ENCODE measurements at regions not wholly inside any gene's neighbourhood (a gene's known extent, or its start where the extent isn't known, plus 50 kb on each side); places are given as distances from the start of the nearest gene placed in this dataset.

DNA sequence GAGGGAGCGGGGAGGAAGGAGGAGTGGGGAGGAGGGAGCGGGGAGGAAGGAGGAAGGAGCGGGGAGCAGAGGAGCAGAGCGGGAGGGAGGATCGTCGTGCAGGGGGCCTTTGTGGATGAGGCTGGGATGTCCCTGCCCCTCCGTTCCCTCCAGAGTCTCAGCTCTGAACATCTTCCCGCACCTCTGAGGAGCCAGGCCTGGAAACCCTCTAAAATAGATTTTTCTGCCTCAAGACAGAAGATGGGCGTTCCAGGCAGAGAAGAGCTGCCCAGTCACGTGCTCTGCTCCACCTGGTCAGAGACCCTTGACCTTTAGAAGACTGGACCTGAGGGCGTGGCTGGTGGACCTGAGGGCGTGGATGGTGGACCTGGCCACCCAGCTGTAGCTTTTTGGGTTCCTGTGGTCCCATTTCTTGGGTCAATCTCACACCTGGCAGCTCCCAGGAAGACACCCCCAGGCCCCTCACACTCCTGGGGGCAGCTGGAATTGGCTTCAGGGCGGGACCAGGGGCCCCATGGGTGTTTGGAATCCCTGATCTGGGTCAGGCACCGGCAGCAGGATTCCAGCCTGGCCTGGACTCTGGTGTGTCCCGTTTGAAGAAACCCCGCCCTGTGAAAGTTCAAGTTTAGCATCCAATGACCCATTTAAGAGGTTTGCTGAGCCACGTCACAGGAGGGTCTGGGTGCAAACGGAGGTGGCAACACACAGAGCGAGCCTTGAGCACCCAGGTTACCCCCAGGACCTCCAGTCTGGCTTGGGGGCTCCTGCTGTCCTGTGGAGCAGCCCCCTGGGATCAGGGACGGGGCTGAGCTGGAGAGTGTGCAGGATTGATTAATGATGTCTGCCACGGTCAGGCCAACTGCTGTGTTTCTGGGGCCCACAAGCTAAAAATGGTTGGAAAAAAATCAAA, 96.9 kb upstream of the BHLHE23 start:
- no peak overlapping the region for H3K4me3 ChIP-seq (ENCODE audit: low read depth, low read length)
- DNase-seq (ENCODE audit: low read depth), result no peak

DNA sequence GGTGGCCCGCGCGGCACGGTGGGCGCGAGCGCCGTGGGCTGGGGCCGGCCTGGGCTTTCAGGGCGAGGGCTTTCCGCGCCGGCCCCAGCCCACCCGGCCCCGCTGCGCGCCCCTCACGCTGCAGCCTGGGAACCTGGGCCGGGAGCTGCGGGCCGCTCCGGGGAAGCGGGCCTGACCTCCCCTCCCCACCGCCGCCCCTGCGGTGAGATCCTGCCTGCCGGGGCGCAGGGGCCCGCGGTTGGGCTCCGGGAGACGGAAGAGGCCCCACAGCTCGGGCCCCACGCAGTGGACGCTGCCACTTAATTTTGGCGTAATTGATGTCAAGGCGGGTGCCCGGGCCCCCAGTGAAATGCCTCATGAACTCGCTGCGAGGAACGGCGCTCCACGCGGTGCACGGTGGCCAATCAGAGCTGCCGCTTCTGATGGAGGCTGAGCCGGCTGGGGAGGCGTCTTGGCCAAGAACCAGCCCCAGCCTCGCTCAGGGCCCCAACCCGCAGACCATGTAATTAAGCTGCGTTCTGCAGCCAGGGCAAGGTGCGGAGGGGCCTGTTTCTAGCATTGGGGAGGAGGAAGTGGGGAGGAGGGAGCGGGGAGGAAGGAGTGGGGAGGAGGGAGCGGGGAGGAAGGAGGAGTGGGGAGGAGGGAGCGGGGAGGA, 96.1 kb upstream of the BHLHE23 start:
- H3K4me3 ChIP-seq (ENCODE audit: low read depth, low read length), result peak overlapping the region; percentile 60
- DNase-seq (ENCODE audit: low read depth), result no peak

DNA sequence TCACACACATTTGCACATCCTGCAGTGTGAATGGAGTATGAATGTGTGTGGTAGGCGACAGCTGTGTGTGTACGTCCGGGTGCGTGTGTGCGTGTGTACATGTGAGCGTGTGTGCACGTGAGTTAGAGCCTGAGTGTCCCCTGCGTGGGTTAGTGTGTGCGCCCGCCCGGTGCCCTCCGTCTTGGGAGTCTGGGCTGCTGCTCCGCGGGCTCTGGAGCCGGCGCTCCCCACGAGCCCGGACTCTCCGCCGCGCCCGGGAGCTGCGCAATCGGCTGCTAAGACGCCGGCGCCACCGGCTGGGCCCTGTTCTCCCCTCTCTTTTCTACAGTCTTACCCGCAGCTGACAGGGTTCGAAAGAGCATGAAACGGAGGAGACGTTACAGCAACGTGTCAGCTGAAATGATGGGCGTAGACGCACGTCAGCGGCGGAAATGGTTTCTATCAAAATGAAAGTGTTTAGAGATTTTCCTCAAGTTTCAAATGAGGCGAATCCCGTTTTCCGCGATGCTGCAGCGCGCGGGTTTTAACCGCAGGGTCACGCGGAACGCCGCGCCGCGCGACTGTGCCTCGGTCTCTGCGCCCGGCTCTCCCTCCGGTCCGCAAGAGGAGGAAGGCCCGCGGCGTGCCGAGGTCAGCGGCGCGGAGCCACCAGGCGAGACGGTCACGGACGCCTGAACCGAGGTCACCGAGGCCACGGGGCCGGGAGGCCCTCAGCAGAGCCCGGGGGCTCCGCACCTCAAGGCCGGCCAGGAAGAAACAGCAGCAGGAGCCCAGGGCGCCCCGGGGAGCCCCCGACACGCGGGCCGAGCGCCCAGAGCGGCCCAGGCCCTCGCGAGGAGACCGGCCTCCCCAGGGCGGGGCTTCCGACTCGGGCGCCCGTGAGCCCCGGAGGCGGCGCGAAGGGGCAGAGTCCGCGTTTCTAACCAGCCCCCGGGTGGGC, 95.3 kb upstream of the BHLHE23 start:
- no peak for DNase-seq (ENCODE audit: low read depth)

DNA sequence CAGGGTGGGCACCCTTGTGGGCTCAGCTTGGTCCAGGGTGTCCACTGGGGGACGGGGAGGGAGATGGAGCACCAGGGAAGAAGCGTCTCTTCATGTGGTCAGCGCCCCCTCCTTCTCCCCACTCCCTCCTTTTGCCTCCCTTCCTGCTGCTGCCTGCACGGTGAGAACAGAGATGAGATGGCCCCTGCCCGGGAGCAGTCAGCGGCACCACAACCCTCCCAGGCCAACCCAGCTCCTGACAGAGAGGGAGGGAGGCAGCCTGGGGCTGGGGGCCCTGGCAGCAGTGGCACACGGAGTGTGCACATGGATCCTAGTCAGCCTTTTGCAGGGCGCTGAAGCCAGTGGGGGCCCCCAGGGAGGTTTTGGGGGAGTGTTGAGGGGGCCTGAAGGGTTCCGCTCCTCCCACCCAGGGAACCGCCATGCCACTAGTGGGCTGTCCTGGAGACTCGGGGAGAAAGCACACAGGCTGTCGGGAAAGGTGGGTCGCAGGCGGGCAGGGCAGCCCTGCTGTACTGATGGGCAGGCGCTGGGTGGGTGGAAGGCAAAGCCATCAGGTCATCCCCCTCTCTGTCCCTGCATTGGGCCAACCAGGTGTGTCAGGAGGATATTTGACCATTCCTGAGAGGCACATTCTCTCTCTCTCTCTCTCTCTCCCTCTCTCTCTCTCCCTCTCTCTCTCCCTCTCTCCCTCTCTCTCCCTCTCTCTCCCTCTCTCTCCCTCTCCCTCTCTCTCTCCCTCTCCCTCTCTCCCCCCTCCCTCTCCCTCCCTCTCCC, 94.3 kb upstream of the BHLHE23 start:
- DNase-seq (ENCODE audit: low read depth), result no peak

More for the DNA sequence above, 95.3 kb upstream of the BHLHE23 start:
- peak overlapping the region; percentile 60 for H3K4me3 ChIP-seq (ENCODE audit: low read depth, low read length)

DNA sequence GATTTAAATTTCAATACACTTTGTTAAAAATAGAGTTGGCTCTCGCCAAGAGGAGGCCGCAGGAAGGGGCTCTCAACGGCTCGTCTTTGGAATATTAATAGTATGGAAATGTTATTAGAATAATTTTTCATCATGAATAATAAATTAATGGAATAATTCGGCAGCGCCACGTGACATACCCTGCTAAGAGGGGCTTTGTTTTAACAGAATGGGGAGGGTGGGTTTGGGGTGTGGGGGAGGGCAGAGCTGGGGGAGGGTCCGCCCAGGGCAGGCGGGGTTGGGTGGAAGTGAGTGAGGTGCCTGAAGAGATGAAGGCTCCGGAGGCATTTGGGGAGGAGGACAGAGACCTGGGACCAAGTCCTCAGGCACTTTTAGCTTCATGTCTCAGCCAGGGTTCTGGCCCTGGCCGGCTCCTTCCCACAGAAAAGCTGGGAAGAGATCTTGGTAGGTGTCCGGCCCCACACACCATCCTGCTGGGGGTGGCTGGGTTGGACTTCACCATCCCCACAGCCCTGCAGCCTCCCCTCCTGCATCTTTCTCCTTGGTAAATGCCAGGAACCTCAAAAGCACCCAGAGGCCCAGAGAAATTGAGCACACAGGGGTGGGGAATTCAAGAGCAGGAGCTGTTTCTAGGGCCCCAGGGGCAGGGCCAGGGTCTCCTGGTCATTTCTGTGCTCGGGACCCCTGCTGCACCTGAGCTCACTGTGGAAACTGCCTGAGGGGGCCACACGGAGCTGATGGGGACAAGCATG, 93.6 kb upstream of the BHLHE23 start:
- DNase-seq (ENCODE audit: low read depth), result no peak

More for the DNA sequence above, 94.3 kb upstream of the BHLHE23 start:
- H3K4me3 ChIP-seq (ENCODE audit: low read depth, low read length), result no peak overlapping the region

DNA sequence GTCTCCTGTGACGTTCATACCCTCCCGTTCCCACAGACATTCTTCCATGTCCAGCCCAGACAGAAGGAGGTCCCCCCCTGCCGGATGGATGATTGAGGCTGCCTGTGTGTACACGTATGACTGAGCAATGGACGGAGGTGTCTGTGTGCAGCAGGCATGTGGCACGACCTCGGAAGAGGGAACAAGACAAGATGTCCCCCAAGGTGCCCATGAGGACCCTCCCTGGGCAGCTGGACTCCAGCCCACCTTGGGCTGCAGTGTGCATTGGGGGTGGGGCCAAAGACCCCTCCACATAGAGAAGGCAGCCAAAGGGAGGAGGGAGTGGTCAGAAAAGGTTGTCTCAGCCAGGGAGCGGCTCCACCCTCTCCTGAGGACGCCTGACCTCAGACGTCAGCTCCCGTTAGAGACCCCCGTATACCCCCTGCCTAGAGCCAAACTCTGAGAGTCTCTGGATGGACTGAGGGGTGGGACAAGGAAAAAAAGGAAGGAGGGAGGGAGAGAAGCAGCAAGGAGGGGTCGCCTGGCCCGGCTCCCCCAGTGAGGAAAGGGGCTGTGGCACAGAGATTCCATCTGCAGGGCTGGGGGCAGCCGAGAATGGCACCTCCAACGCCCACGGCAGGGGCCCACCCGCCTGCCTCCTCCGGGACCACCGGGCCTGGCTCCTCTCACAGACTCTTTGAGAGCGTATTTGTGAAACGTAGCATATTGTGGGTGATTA, 92.9 kb upstream of the BHLHE23 start:
- DNase-seq (ENCODE audit: low read depth), result no peak
- no peak overlapping the region for H3K4me3 ChIP-seq (ENCODE audit: low read depth, low read length)

More for the DNA sequence above, 93.6 kb upstream of the BHLHE23 start:
- no peak overlapping the region for H3K4me3 ChIP-seq (ENCODE audit: low read depth, low read length)

DNA sequence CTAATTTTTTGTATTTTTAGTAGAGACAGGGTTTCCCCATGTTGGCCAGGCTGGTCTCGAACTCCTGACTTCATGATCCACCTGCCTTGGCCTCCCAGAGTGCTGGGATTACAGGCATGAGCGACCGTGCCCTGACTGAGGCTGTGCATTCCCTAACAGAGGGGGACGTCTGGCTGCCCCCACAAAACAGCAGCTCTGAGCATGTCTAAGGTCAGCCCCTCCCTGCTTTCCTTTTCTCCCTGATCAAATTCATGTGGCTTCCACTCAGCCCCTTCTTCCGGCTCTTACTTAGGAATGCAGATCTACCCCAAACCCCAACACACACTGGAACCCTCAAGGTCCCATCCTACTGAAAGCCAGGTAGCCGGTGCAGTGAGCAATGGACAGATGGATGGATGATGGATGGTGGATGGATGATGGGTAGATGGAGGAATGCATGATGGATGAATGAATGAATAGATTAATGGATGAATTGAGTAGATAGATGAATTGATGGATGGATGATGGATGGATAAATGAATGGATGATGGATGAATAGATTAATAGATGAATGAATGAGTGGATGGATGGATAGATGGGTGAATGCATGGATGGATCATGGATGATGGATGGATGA, 91.5 kb upstream of the BHLHE23 start:
- H3K4me3 ChIP-seq (ENCODE audit: low read depth, low read length), result no peak overlapping the region
- DNase-seq (ENCODE audit: low read depth), result no peak

DNA sequence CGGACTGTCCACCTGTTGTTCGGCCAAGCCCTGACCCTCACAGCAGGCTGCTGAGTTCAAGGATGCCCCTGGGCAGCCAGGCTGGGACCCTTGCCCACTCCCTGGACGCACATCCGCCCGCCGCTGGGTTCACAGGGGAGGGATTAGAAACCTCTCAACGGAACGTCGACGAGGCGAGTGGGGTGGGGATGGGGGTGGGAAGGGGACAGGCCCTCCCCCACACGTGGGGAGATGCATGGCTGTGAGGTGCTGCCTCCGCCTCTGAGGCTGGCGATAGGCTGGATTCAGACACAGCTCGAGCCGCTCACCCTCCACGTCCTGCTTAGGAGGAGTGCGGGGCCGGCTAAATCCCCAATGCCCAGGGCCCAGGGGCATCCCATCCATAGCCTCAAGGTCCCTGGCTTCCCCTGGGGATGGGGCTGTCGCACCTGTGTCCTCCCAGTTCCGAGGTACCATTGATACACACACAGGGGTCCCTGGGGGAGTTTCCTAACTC, 90.6 kb upstream of the BHLHE23 start:
- H3K4me3 ChIP-seq (ENCODE audit: low read depth, low read length), result no peak overlapping the region
- no peak for DNase-seq (ENCODE audit: low read depth)

DNA sequence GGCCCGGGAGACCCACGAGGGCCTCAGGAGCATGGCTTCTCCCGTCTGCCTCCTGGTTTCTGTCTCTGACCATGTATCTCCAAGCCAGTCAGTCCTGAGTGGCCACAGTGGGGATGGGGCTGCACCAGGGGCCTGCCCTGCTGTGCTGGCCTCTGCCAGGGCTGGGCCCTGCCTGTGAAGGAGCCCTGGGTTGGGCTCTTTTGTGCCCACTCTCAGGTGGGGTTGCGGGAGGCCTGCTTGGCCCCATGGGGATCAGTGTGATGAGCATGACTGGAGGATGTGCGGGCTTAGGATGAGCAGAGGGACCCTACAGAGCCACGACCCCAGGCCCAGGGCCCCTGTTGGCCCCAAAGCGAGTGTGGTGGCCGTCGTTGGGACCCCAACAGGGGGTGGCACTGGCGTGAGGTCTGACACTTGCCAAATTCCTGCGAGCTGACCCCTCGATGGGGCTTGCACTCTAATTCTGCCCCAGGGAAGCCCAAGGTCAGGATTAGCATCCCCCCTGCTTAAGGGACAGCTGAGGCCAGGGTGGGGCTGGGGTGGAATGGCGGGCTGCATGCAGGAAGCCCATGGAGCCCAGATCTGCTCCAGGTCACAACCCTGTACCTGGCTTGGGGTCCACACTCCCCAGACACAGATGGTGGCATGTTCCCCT, 90.0 kb upstream of the BHLHE23 start:
- no peak overlapping the region for H3K4me3 ChIP-seq (ENCODE audit: low read depth, low read length)
- no peak for DNase-seq (ENCODE audit: low read depth)

DNA sequence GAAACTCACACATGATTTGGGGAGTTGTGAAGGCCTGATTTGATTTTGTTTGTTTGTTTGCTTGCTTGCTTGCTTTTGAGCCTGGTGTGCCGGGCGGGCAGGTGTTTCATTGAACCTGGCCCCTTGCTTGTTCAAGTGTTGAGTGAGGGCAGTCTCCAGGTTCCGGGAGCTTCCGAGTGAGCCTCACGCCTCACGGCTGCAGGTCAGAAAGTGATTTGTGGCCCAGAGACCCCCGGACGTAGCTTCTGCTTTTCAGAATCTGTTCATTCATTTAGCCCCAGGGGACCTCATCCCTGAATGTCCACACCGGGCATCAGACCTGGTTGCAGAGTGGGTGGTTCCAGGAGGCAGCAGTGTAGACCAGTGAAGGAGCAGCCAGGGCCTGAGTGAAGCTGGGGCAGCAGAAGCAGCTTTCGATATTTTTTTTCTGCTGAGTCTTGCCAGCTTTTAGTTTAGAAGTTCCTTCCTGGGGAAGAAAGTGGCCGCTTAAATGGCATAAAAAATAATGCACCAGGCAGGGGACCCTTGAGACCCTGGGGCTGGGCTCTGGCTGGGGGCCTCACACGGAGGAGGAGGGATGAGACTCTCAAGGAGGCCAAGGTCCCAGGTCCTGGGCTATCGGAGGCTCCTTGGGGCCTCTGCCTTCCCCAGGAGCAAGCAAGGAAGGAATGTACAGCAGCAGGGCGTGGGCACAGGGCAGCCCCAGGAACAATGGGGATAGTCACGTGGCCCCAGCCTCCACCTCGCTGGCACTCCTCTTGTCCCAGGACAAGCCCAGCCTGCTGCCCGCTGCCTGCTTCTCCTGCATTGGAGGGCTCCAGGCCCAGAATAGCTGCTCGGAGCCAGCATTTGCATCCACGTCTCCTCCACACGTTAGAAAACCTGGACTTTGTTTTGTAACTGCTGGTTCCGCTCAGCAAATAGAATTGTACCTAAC, 89.2 kb upstream of the BHLHE23 start:
- H3K4me3 ChIP-seq (ENCODE audit: low read depth, low read length), result no peak overlapping the region
- no peak for DNase-seq (ENCODE audit: low read depth)

DNA sequence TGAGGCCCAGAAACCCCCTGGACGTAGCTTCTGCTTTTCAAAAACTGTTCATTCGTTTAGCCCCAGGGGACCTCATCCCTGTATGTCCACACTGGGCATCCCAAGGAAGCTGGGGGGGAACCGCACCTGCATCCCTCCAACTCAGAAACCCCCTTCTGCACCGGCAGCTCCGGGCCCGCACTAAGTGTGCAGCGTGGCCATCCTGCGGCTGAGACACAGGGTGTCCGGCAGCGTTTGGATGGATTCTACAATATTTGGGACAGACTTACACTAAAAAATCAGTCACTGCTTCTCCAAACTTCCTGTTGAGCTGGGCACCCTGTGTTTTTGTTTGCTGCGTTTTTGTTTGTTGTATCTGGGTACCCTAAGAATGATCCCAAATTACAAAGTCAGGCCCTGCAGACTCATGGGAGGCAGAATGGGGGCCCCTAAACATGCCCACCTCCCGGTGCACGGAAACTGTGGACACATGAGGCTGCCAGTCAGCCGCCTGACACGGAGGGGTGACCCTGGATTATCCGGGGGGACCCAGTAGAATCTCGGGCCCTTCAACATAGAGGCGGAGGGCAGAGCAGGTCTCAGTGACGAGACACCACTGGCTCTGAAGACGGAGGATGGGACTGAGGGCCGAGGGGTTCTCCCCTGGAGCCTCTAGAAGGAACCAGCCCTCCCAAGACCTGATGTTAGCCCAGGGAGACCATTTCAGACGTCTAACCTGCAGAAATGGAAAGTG, 88.2 kb upstream of the BHLHE23 start:
- no peak overlapping the region for H3K4me3 ChIP-seq (ENCODE audit: low read depth, low read length)
- DNase-seq (ENCODE audit: low read depth), result no peak

DNA sequence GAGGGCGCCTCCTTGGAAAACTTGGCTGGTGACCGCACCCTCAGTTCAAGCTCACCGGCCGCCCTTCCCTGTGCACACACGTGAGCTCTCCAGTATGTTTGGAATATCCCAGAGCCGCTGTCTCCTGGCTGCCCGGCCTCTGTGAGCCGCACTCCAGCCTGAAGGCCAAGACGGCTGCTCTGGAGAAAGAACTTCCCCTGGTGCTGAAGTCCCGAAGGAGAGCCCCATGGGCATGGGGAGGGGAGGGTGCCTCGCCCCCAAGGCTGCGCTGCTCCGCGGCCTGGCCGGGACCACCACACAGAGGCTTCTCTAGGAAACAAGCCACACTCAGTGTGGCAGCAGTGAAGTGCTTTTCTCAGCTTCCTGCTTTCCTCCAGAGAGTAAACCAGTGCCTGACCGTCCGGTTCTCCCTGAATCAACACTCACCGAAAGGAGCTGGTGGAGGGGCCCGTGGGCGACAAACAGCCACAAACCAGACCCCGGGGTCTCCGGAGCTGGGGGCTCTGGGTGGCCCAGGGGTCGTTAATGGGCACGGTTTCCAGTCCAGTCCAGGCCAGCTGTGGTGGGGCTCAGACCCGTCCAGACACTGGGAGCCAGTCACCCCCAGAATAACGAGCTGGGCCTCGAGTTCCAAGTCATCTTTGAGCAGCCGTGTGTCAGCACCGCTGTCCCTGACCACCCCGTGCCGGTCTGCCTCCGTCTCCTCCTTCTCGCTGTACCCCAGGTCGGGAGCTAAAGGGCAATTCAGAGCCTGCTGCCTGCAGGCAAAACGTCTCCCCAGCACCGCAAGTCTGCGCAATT, 87.4 kb upstream of the BHLHE23 start:
- DNase-seq (ENCODE audit: low read depth), result no peak
- no peak overlapping the region for H3K4me3 ChIP-seq (ENCODE audit: low read depth, low read length)

DNA sequence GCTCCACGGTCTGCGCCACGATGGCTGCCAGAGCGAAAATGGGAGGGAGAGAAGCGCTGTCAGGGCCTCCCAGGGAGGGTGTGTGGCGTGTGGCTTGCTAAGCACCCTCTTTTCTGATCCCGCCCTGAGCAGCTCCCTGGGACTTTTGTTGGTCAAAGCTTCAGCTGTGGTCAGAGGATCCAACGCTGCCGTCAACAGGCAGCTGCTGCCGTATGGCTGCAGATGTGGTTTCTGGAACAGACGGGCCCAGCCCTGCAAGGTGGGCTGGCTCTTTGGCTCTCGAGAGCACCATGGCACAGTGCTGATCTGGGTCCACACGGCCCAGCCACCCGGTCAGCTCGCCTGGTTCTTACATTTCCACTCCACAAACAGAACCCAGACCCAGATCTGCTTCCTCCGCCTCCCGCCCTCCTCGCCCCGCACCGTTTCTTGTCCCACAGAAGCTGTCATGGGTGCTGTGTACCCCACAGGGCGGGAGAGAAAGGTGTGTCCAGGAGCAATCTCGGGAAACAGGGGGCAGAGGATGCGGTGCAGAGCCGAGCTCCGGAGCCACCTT, 86.0 kb upstream of the BHLHE23 start:
- no peak for DNase-seq (ENCODE audit: low read depth)
- H3K4me3 ChIP-seq (ENCODE audit: low read depth, low read length), result no peak overlapping the region
